NCI-H446 treated with DMSO at 0.1 percent for 48 hours (cell line): ENCODE measurements at regions not wholly inside any gene's neighbourhood (a gene's known extent, or its start where the extent isn't known, plus 50 kb on each side); places are given as distances from the start of the nearest gene placed in this dataset.

Source experiments
- DNase-seq: peaks from one replicate; lab custom pipeline; 2025; lab: John Stamatoyannopoulos, UW

GRCh38 chr2:120440521-120441350 lies 94.8 kb downstream of the INHBB start:
- DNase-seq = no peak

- DNase-seq = no peak
Measured at GRCh38 chr2:120441351-120441700, 95.4 kb downstream of the INHBB start.

- DNase-seq = no peak
Measured at GRCh38 chr2:120441744-120442471, 96.0 kb downstream of the INHBB start.

GRCh38 chr2:120442541-120442922 lies 96.6 kb downstream of the INHBB start:
- DNase-seq = no peak

GRCh38 chr2:120442923-120443571 lies 97.1 kb downstream of the INHBB start:
- DNase-seq = no peak

- no peak for DNase-seq
Measured at GRCh38 chr2:120443946-120444345, 98.0 kb downstream of the INHBB start.

- no peak for DNase-seq
Measured at GRCh38 chr2:120444691-120445240, 98.8 kb downstream of the INHBB start.

- DNase-seq = no peak
Measured at GRCh38 chr2:120445449-120446143, 99.7 kb downstream of the INHBB start.

- DNase-seq = no peak
Measured at GRCh38 chr2:120446236-120447126, 100.5 kb downstream of the INHBB start.

GRCh38 chr2:120447127-120447785 lies 101.3 kb downstream of the INHBB start:
- DNase-seq = no peak

- DNase-seq = no peak
Measured at GRCh38 chr2:120448436-120448835, 102.5 kb downstream of the INHBB start.

GRCh38 chr2:120448961-120449810 lies 103.2 kb downstream of the INHBB start:
- DNase-seq = no peak

GRCh38 chr2:120450196-120450820 lies 104.4 kb downstream of the INHBB start:
- no peak for DNase-seq

GRCh38 chr2:120451334-120451733 lies 105.4 kb downstream of the INHBB start:
- DNase-seq = no peak

- DNase-seq = no peak
Measured at GRCh38 chr2:120452131-120452530, 106.2 kb downstream of the INHBB start.

GRCh38 chr2:120452945-120453634 lies 107.2 kb downstream of the INHBB start:
- no peak for DNase-seq

GRCh38 chr2:120453635-120453998 lies 107.7 kb downstream of the INHBB start:
- DNase-seq = no peak

- no peak for DNase-seq
Measured at GRCh38 chr2:120454654-120455385, 108.9 kb downstream of the INHBB start.
